ENCODE measurements at regions not wholly inside any gene's neighbourhood (a gene's known extent, or its start where the extent isn't known, plus 50 kb on each side); places are given as distances from the start of the nearest gene placed in this dataset.

GRCh38 chr1:105684714-105685113 lies 1371.8 kb upstream of the PRMT6 start (continued):
- TF ChIP-seq ZNF280B (CRISPR knock-in tag; IDR thresholded peaks at IDR 0.05; ENCODE audit: borderline replicate concordance) (no peak), ARID4A (CRISPR knock-in tag; IDR thresholded peaks at IDR 0.05; ENCODE audit: borderline replicate concordance) (no peak), E2F2 (CRISPR knock-in tag; IDR thresholded peaks at IDR 0.05; ENCODE audit: borderline replicate concordance) (no peak), HDAC1 (CRISPR knock-in tag; IDR thresholded peaks at IDR 0.05) (no peak)

- Histone ChIP-seq H2AFZ (ENCODE audit: low read length) (no peak overlapping the region), H3K27ac (ENCODE audit: extremely low read length, insufficient read depth, low read length) (no peak overlapping the region), H3K4me1 (ENCODE audit: insufficient read depth, low read length) (no peaks in the 10 kb centered on the region), H3K27me3 (ENCODE audit: control insufficient read depth in 1 of 2, insufficient read depth in 2 of 2, low read length in 2 of 2) (no peaks in the 10 kb centered on the region), H3K4me3 (replicated peaks in 1 of 3; ENCODE audit: insufficient read depth in 1 of 3, low read depth in 2 of 3, low read length in 3 of 3) (no peak overlapping the region), H3K36me3 (replicated peaks in 1 of 2; ENCODE audit: control insufficient read depth in 1 of 2, insufficient read depth in 2 of 2, low read length in 2 of 2) (no peaks in the 10 kb centered on the region), H3K9ac (ENCODE audit: insufficient read depth, low read depth, low read length) (no peak overlapping the region), H4K20me1 (ENCODE audit: insufficient read depth, low read length) (no peaks in the 10 kb centered on the region), H3K9me3 (ENCODE audit: low read length) (no peaks in the 10 kb centered on the region), H3K4me2 (ENCODE audit: low read depth, low read length) (no peak overlapping the region), H3K79me2 (ENCODE audit: insufficient read depth, low read length) (no peaks in the 10 kb centered on the region)
- 0% methylated on average over 2 of the region's 3 CpGs for WGBS (ENCODE audit: low lambda C conversion rate)
- in situ Hi-C loops (cut with HindIII; ENCODE audit: extremely low pct_ligation_motif_present, low pct_unique_long_range_greater_than_20kb) (no loop called here), intact Hi-C loops (cut with micrococcal nuclease; ENCODE audit: unreplicated experiment) (no loop called here)
- POLR2A ChIA-PET = no interaction called here
- no peak; the same call in 2 of the 3 replicates for ATAC-seq
- CTCF ChIA-PET (ENCODE audit: low intra/inter-chr PET ratio, low total read pairs) = no interaction called here
- no peak for FAIRE-seq
- no peak for DNase-seq (ENCODE audit: low spot score)
- BruUV-seq (replicated peaks) = no TSS peak
- no peak for TF ChIP-seq NFE2 (CRISPR knock-in tag; IDR thresholded peaks at IDR 0.05)
- TF ChIP-seq TCF7 (IDR thresholded peaks at IDR 0.05; ENCODE audit: low read depth) = no peak
- no peak for TF ChIP-seq ELF1 (CRISPR knock-in tag; IDR thresholded peaks at IDR 0.05)
- no peak for TF ChIP-seq MIXL1 (CRISPR knock-in tag; IDR thresholded peaks at IDR 0.05)
- TF ChIP-seq ZKSCAN5 (CRISPR knock-in tag; IDR thresholded peaks at IDR 0.05) = no peak
- no peak for TF ChIP-seq POLR2AphosphoS5 (IDR thresholded peaks at IDR 0.05; ENCODE audit: low read depth, low read length)
- no peak for TF ChIP-seq HMGXB3 (CRISPR knock-in tag; IDR thresholded peaks at IDR 0.05; ENCODE audit: borderline replicate concordance)
- TF ChIP-seq TFDP1 (CRISPR knock-in tag; IDR thresholded peaks at IDR 0.05; ENCODE audit: borderline replicate concordance) = no peak
Measured at GRCh38 chr1:105686026-105686425, 1370.4 kb upstream of the PRMT6 start.
